ENCODE measurements at regions not wholly inside any gene's neighbourhood (a gene's known extent, or its start where the extent isn't known, plus 50 kb on each side); places are given as distances from the start of the nearest gene placed in this dataset.

- TF ChIP-seq, protein P1, sequence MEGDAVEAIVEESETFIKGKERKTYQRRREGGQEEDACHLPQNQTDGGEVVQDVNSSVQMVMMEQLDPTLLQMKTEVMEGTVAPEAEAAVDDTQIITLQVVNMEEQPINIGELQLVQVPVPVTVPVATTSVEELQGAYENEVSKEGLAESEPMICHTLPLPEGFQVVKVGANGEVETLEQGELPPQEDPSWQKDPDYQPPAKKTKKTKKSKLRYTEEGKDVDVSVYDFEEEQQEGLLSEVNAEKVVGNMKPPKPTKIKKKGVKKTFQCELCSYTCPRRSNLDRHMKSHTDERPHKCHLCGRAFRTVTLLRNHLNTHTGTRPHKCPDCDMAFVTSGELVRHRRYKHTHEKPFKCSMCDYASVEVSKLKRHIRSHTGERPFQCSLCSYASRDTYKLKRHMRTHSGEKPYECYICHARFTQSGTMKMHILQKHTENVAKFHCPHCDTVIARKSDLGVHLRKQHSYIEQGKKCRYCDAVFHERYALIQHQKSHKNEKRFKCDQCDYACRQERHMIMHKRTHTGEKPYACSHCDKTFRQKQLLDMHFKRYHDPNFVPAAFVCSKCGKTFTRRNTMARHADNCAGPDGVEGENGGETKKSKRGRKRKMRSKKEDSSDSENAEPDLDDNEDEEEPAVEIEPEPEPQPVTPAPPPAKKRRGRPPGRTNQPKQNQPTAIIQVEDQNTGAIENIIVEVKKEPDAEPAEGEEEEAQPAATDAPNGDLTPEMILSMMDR (IDR thresholded peaks at IDR 0.05): no peak
- TF ChIP-seq POLR2A (IDR thresholded peaks at IDR 0.05): no peak
Measured at GRCh38 chr14:65906948-65907347, 494.4 kb downstream of the FUT8 start.

Data from thyroid gland (tissue), 4 donors.